SJSA1 (cell line): ENCODE measurements at regions not wholly inside any gene's neighbourhood (a gene's known extent, or its start where the extent isn't known, plus 50 kb on each side); places are given as distances from the start of the nearest gene placed in this dataset.

Source experiments
- DNase-seq, 2 experiments: peaks; one replicate each; pipeline ENCODE4 v3.0.0-alpha.2; 2015 to 2020; ENCODE audit warnings: low spot score in 2 of 2, low read depth in 1 of 2
- H3K27ac ChIP-seq: fragments of 250-450 bp; sonication (Bioruptor Pico); 2 replicates; pipeline ENCODE4 v1.5.1; 2020; ENCODE audit warnings: mild to moderate bottlenecking, moderate library complexity
- H3K27me3 ChIP-seq: fragments of 250-450 bp; sonication (Bioruptor Pico); replicated peaks from 2 replicates; pipeline ENCODE4 v1.5.1; 2020; ENCODE audit warnings: mild to moderate bottlenecking, moderate library complexity
- H3K36me3 ChIP-seq: fragments of 250-450 bp; sonication (Bioruptor Pico); 2 replicates; pipeline ENCODE4 v1.5.1; 2020; ENCODE audit warnings: mild to moderate bottlenecking
- H3K4me1 ChIP-seq: fragments of 250-450 bp; sonication (Bioruptor Pico); replicated peaks from 2 replicates; pipeline ENCODE4 v1.6.1; 2021; ENCODE audit warnings: mild to moderate bottlenecking
- H3K4me3 ChIP-seq: fragments of 250-450 bp; sonication (Bioruptor Pico); 2 replicates; pipeline ENCODE4 v1.5.1; 2020; ENCODE audit warnings: mild to moderate bottlenecking
- H3K9me3 ChIP-seq: fragments of 250-450 bp; sonication (Bioruptor Pico); replicated peaks from 2 replicates; pipeline ENCODE4 v1.5.1; 2020; ENCODE audit warnings: mild to moderate bottlenecking

DNA sequence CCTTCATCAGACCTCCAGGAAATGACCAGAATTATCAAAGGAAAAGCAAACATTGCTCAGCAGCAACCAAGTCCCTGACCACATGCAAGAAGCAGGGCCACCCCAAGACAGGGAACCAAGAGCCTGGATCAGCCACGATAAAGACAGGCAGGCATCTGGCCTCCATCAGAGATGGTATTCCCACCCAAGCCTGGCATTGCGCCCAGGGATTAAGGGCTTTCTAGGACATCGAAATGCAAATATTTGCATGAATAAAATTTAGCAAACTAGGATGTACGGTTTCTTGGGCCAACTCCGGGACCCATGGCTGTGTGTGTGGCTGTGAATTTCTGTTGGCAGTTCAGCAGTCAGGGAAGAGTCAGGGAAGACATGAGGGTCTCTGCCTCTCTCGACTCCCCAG is 241.4 kb upstream of the DYNLRB2 start:
- DNase-seq: peak; percentile 93 to 98
- H3K9me3 ChIP-seq: 0 out of 2 replicates have a peak, but pooled peaks cover under 1% of the 10 kb centered on the region
- H3K27ac ChIP-seq: peak overlapping the region; percentile 95
- H3K27me3 ChIP-seq: no peaks in the 10 kb centered on the region
- peaks cover 57% of the 10 kb centered on the region for H3K4me1 ChIP-seq
- H3K4me3 ChIP-seq: no peak overlapping the region
- no peaks in the 10 kb centered on the region for H3K36me3 ChIP-seq

DNA sequence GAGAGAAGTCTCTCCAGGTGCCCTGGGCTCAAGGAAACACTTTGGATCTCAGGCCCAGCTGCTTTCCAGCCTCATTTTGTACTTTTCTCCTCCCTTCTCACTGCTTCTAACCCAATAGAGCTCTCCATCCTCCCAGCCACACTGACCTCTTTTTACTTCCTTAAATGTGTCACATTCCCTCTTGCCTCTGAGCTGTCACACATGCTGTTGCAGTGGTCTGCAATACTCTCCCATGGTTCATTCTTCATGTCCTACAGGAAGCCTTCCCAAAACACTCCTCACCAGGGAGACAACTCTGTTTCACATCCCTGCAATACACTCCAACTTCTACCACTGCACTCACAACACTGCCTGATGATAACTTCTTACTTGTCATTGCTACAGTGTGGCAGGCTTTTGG is 242.1 kb upstream of the DYNLRB2 start:
- Histone ChIP-seq H3K9me3 (0 out of 2 replicates have a peak, but pooled peaks cover 3% of the 10 kb centered on the region), H3K27me3 (no peaks in the 10 kb centered on the region), H3K36me3 (no peaks in the 10 kb centered on the region), H3K27ac (peak overlapping the region; percentile 95), H3K4me1 (peaks cover 54% of the 10 kb centered on the region), H3K4me3 (no peak overlapping the region)
- peak in 1 of 2 experiments; percentile 43 for DNase-seq

DNA sequence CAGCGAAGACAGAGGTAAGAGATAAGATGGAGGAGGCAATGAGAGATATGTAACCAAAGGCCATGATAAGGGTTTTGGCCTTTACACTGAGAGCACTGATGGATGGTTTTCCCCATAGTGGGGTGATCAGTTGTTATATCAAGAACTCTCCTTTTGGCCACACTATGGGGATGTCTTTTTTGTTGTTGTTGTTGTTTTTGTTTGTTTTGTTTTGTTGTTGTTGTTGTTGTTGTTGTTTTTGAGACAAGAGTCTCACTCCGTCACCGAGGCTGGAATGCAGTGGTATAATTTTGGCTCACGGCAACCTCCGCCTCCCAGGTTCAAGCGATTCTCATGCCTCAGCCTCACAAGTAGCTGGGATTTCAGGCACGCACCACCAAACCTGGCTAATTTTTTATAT is 244.8 kb upstream of the DYNLRB2 start:
- H3K9me3 ChIP-seq: 0 out of 2 replicates have a peak, but pooled peaks cover 3% of the 10 kb centered on the region
- no peak for DNase-seq
- no peaks in the 10 kb centered on the region for H3K36me3 ChIP-seq
- no peak overlapping the region for H3K27ac ChIP-seq
- H3K27me3 ChIP-seq: no peaks in the 10 kb centered on the region
- H3K4me1 ChIP-seq: peaks cover 40% of the 10 kb centered on the region
- H3K4me3 ChIP-seq: no peak overlapping the region

DNA sequence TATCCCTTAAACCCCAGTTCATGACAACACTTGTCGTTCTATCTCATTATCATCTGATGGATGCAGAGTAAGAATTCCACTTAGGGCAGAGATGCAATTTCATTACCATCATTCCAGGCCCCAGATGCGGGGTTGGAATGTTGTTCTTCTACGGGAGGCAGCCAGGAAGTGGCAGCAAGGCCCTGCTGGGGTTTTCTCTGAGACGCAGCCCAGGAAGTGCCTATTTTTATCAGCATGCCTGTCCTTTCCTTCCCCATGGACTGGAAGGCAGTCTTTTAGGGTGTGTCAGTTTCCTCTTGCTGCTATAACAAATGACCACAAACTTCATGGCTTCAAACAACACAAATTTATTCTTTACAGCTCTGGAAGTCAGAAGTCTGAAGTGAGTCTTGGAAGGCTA is 246.6 kb upstream of the DYNLRB2 start:
- peaks cover 24% of the 10 kb centered on the region for H3K4me1 ChIP-seq
- H3K36me3 ChIP-seq: no peaks in the 10 kb centered on the region
- H3K4me3 ChIP-seq: no peak overlapping the region
- no peaks in the 10 kb centered on the region for H3K27me3 ChIP-seq
- DNase-seq: no peak
- 0 out of 2 replicates have a peak, but pooled peaks cover 3% of the 10 kb centered on the region for H3K9me3 ChIP-seq
- H3K27ac ChIP-seq: no peak overlapping the region

DNA sequence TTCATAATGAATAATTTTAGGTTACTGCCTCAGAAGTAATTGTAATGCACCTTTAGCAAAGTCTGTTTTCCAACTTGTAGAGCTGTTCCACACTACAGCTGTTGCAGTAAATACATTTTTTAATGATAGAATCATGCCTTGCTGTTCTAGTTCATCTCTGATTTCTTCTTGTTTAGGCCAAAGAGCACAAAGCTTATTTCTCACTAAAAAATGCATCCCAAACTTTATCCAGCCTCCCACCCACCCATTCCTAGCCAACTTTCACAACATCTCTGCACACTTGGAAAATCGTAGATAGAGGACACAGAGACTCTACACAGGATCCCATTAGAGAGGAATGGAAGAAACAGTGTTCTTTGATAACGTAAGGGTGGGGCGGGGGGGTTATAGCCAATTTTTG is 252.2 kb upstream of the DYNLRB2 start:
- H3K27me3 ChIP-seq: no peaks in the 10 kb centered on the region
- no peak for DNase-seq
- no peaks in the 10 kb centered on the region for H3K36me3 ChIP-seq
- peaks cover 33% of the 10 kb centered on the region for H3K4me1 ChIP-seq
- H3K4me3 ChIP-seq: no peak overlapping the region
- H3K9me3 ChIP-seq: no peaks in the 10 kb centered on the region
- H3K27ac ChIP-seq: no peak overlapping the region

DNA sequence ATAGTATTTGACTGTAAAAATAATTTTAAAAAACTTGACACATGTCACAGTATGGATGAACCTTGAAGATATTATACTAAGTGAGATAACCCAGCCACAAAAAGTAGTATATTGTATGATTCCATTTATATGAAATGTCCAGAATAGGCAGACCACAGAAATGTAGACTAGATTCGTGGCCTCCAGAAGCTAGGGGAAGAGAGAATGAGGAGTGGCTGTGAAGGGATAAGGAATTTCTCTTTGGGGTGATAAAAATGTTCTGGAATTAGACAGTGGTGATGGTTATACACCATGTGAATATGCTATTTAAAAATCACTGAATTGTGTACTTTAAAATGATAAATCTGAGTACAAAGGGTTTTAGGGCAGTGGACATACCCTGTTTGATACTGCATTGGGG is 253.1 kb upstream of the DYNLRB2 start:
- Histone ChIP-seq H3K27ac (no peak overlapping the region), H3K36me3 (no peaks in the 10 kb centered on the region)
- DNase-seq: no peak

DNA sequence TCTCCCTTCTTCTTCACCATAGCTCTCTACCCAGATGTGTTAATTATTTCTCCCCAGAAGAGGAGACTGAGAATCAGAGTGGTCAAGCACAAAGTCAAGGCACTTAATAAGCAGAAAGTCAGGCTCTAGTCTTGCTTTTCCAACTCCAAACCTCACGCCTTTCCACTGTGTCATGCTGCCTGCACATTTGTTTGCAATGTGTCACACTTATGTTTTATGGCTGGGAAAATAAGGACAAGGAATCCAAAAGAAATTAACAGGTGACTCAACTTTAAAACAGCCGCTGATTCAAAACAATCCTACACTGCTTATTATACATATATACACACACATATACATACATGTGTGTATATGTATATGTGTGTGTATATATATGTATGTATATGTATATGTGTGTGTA is 255.7 kb upstream of the DYNLRB2 start:
- no peaks in the 10 kb centered on the region for H3K9me3 ChIP-seq
- H3K4me3 ChIP-seq: no peak overlapping the region
- no peaks in the 10 kb centered on the region for H3K27me3 ChIP-seq
- DNase-seq: peak; percentile 78 to 85
- H3K4me1 ChIP-seq: peaks cover 45% of the 10 kb centered on the region
- H3K36me3 ChIP-seq: no peaks in the 10 kb centered on the region
- peak overlapping the region; percentile 87 for H3K27ac ChIP-seq

More for the DNA sequence above, 253.1 kb upstream of the DYNLRB2 start:
- Histone ChIP-seq H3K4me1 (peaks cover 43% of the 10 kb centered on the region), H3K27me3 (no peaks in the 10 kb centered on the region), H3K9me3 (no peaks in the 10 kb centered on the region), H3K4me3 (no peak overlapping the region)

DNA sequence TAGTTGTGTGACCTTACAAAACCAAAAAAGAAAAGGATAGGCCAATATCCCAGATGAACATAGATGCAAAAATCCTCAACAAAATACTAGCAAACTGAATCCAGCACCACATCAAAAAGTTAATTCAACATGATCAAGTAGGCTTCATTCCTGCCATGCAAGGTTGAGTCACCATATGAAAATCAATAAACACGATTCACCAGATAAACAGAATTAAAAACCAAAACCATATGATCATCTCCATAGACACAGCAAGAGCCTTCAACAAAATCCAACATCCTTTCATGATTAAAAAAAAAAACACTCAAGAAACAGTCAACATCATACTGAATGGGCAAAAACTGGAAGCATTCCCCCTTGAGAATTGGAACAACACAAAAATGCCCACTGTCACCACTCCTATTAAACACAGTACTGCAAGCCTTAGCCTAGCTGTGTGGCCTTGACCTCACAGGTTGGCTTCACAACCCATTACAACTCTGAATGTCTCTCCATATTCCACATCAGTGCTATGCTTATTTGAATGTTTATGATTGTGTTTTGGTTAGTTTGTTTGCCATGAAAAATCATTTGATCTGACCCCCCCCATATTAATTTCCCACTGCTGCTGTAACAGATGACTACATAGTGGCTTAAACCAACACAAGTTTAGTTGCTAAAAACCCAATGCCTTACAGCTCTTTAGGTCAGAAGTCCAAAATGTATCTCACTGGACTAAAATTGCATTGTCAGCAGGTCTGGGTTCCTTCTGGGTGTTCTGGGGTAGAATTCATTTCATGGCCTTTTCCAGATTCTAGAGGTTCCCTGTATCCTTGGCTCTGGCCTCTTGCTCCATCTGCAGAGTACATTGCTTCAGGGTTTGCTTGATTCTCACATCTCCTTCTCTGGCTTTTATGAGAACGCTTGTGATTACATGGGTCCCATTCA is 257.1 kb upstream of the DYNLRB2 start:
- Histone ChIP-seq H3K4me1 (peaks cover 45% of the 10 kb centered on the region), H3K27me3 (no peaks in the 10 kb centered on the region), H3K36me3 (no peaks in the 10 kb centered on the region), H3K27ac (peak overlapping the region; percentile 87), H3K4me3 (no peak overlapping the region), H3K9me3 (no peaks in the 10 kb centered on the region)
- DNase-seq: peak; percentile 63 to 85

DNA sequence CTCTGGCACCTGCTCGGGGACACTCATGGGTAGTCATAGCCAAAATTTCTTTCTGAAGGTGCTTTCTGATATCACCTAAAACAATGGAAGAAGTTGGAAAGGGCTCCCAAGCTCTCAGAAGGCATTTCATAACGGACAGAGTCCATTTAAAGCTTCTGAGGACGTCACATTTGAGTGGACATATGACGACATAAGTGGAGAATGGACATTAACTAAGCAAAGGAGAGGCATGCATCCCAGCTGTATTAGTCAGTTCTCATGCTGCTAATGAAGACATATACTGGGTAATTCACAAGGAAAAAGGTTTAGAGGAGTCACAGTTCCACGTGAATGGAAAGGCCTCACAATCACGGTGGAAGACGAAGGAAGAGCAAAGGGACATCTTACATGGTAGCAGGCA is 260.2 kb upstream of the DYNLRB2 start:
- Histone ChIP-seq H3K36me3 (no peaks in the 10 kb centered on the region), H3K27me3 (no peaks in the 10 kb centered on the region), H3K27ac (no peak overlapping the region), H3K4me3 (no peak overlapping the region), H3K4me1 (peaks cover 31% of the 10 kb centered on the region), H3K9me3 (no peaks in the 10 kb centered on the region)
- DNase-seq: no peak

DNA sequence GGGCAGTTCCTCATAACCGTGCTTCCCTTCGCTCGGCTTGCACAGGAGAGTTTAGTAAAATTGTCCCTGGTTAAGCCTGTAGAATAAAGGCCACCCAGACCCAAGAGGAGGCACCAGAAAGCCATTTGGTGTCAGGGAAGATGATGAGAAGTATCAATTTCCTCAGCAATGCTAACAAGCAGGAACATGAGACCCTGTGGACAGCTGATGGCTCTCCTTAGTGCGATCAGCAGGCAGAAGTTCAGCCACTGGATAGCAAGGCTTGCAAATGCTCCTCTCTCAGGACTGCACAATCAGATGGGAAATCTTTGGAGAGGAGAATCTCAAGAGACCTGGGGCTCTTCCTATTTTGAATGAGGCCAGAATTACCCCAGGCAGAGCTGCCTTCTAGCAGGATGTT is 261.1 kb upstream of the DYNLRB2 start:
- no peak overlapping the region for H3K4me3 ChIP-seq
- H3K9me3 ChIP-seq: no peaks in the 10 kb centered on the region
- H3K27me3 ChIP-seq: no peaks in the 10 kb centered on the region
- peaks cover 25% of the 10 kb centered on the region for H3K4me1 ChIP-seq
- H3K27ac ChIP-seq: no peak overlapping the region
- no peak for DNase-seq
- no peaks in the 10 kb centered on the region for H3K36me3 ChIP-seq

DNA sequence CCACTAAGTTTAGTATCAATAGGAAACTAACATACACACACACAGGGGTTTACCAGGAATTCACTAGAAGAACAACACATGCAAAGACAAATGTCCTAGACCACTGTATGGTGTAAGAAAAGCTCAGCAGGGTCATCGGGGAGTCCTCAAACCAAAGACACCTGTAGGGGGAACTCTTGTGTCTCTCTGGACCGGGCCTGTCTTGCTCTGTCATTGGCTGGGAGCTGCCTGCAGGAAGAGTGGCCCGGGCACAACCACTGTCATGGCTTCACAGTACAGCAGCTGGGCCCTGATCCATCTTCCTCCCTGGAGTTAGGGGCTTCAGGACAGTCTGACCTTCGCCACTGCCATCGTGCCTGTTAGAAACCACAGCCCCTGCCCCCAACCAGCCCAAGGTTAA is 263.6 kb upstream of the DYNLRB2 start:
- no peak overlapping the region for H3K27ac ChIP-seq
- DNase-seq: no peak
- H3K36me3 ChIP-seq: no peaks in the 10 kb centered on the region
- H3K4me1 ChIP-seq: peaks cover 16% of the 10 kb centered on the region
- no peaks in the 10 kb centered on the region for H3K27me3 ChIP-seq
- no peak overlapping the region for H3K4me3 ChIP-seq
- H3K9me3 ChIP-seq: no peaks in the 10 kb centered on the region

DNA sequence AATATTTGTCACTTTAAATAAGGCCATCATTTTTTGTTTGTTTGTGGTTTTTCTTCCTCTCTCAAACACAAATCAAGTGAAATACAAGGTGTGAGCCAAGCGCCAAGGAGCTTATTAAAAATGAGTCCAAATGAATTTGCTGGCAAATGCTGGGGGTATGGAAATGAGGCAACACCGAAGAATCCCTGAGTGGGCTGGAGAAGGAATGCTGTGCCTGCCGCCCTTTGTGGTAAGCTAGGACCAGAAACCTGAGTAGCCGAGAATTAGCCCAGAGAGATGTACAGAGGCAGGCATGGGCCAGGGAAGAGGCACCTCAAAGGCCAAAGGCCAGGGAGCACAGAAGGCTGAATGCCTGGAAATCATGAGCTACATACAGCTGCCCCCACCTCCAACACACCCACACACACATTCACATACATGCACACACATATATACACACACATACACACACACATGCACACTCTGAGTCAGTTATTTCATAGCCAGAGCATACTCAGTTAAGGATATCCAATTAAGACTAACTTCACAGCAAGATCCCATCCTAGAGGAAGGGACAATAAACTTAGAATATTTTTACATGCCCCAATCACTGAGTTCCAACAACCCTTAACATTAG is 266.1 kb upstream of the DYNLRB2 start:
- Histone ChIP-seq H3K36me3 (no peaks in the 10 kb centered on the region), H3K9me3 (no peaks in the 10 kb centered on the region), H3K4me3 (no peak overlapping the region), H3K27ac (peak overlapping the region; percentile 42; the same call in 1 of the 2 replicates), H3K4me1 (peaks cover 16% of the 10 kb centered on the region), H3K27me3 (no peaks in the 10 kb centered on the region)
- peak; percentile 24 to 50 for DNase-seq

DNA sequence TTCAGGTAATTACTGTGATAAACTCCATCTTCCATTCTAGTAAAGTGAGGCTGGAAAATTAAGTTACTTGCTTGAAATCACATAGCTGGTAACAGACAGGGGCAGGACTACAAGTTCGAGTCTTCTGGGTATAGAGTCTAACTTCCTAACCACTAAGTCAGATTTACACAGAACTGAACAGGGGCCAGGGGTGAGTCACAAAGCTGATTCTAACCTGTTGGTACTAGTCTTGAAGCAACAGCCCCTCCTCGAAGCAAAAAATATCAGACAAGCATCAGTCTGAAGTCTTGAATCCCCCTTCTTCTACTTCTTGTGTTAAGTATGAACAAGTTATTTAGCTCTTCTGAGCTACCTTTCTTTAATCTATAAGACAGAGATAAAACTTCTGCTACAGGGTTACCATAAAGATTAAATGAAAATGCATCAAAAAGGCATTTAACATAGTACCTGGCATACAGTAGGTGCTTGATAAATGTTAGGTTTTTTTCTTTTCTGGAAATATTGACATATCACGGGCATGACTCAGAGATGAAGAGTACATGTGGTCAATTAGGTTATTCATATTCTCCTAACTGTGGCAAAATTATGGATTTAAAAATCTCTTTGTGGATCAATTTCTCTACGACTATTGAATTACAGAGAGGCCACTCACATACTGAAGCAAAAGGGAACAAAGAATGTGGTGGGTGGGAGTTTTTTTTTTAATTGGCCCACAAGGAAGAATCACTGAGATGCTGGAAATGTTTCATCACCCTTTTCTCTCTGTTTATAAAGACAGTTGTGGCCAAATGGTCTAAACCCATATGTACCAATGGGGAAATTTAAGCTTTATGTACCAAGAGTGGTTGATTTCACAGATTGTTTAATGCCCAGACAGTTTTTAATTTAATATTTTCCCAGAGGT is 266.9 kb upstream of the DYNLRB2 start:
- Histone ChIP-seq H3K36me3 (no peaks in the 10 kb centered on the region), H3K27ac (peak overlapping the region; percentile 42; the same call in 1 of the 2 replicates), H3K27me3 (no peaks in the 10 kb centered on the region), H3K4me1 (peaks cover 16% of the 10 kb centered on the region), H3K4me3 (no peak overlapping the region), H3K9me3 (no peaks in the 10 kb centered on the region)
- DNase-seq: peak in 1 of 2 experiments; percentile 28
